B cell (primary cell): ENCODE measurements at regions not wholly inside any gene's neighbourhood (a gene's known extent, or its start where the extent isn't known, plus 50 kb on each side); places are given as distances from the start of the nearest gene placed in this dataset.

Source experiments
- ATAC-seq: fragments of 200-7000 bp; cut with Tn5 transposase; one replicate; pipeline ENCODE4 v1.10.0; 2021; ENCODE audit warnings: low read depth, mild to moderate bottlenecking, moderate number of reproducible peaks, moderate library complexity
- CTCF ChIA-PET: fragments of 350-600 bp; sonication (Branson Sonifier 250); formaldehyde crosslinking; loops from one replicate; lab custom pipeline; 2021; ENCODE audit warnings: antibody characterized with exemption, inconsistent platforms; lab: Charles Lee
- POLR2A ChIA-PET: fragments of 350-600 bp; sonication (Branson Sonifier 250); formaldehyde crosslinking; loops from one replicate; lab custom pipeline; 2021; ENCODE audit warnings: antibody characterized with exemption; lab: Charles Lee
- DNase-seq: peaks from one replicate; pipeline ENCODE4 v3.0.0; 2013
- H2AFZ ChIP-seq: 2 replicates; pipeline ENCODE4 v1.6.1; 2012; ENCODE audit warnings: mild to moderate bottlenecking, low read depth, low read length; ENCODE audit not compliant: insufficient read depth, poor library complexity, severe bottlenecking
- H3K27ac ChIP-seq, 2 donors: 1 replicate in 1 of 2; 2 replicates in 1 of 2; pipeline ENCODE4 v1.5.1; 2012 to 2013; ENCODE audit warnings: low read length in 2 of 2, mild to moderate bottlenecking in 2 of 2, moderate library complexity in 1 of 2
- H3K27me3 ChIP-seq, 4 experiments: fragments of 200-600 bp in 1 of 4; sonication (generic) in 1 of 4; replicated peaks in 1 of 4; 1 replicate in 2 of 4; 2 replicates in 2 of 4; pipeline versions ENCODE4 v1.6.1 to v1.7.0; 2013 to 2016; ENCODE audit warnings: low read length in 3 of 4, mild to moderate bottlenecking in 2 of 4, mixed read lengths in 1 of 4, moderate library complexity in 1 of 4; ENCODE audit not compliant: insufficient read depth in 4 of 4, control insufficient read depth in 3 of 4; ENCODE audit errors: control extremely low read depth in 1 of 4
- H3K36me3 ChIP-seq, 2 experiments: replicated peaks in 1 of 2; 1 replicate in 1 of 2; 2 replicates in 1 of 2; pipeline versions ENCODE4 v1.6.1 to v1.7.1; 2013; ENCODE audit warnings: low read length in 1 of 2; ENCODE audit not compliant: insufficient read depth in 2 of 2, control insufficient read depth in 1 of 2; ENCODE audit errors: control extremely low read depth in 1 of 2, extremely low read depth in 1 of 2
- H3K4me1 ChIP-seq, 2 donors: fragments of 200-600 bp in 1 of 2; sonication (generic) in 1 of 2; 1 replicate in 1 of 2; 2 replicates in 1 of 2; pipeline versions ENCODE4 v1.5.1 to v1.6.1; 2013 to 2017; ENCODE audit warnings: low read length in 2 of 2; ENCODE audit not compliant: control insufficient read depth in 2 of 2, insufficient read depth in 2 of 2
- H3K4me2 ChIP-seq: replicated peaks from 2 replicates; pipeline ENCODE3; 2012; ENCODE audit warnings: mild to moderate bottlenecking, low read depth, low read length; ENCODE audit not compliant: poor library complexity, severe bottlenecking
- H3K4me3 ChIP-seq, 5 experiments: fragments of 200-600 bp in 1 of 5; sonication (generic) in 1 of 5; 1 replicate in 3 of 5; 2 replicates in 2 of 5; pipeline versions ENCODE4 v1.5.1 to v1.7.0; 2011 to 2016; ENCODE audit warnings: low read length in 4 of 5, mild to moderate bottlenecking in 4 of 5, low read depth in 2 of 5, control low read depth in 1 of 5, moderate library complexity in 1 of 5; ENCODE audit not compliant: insufficient read depth in 1 of 5; ENCODE audit errors: control extremely low read depth in 1 of 5, extremely low read depth in 1 of 5
- H3K79me2 ChIP-seq: fragments of 200-600 bp; sonication (generic); one replicate; pipeline ENCODE4 v1.6.0; 2016; ENCODE audit warnings: low read length; ENCODE audit not compliant: control insufficient read depth, insufficient read depth
- H3K9ac ChIP-seq: fragments of 200-600 bp; sonication (generic); 2 replicates; pipeline ENCODE4 v1.6.1; 2017; ENCODE audit warnings: mild to moderate bottlenecking, low read length, moderate library complexity
- H3K9me3 ChIP-seq, 3 donors: one replicate each; pipeline versions ENCODE4 v1.6.1 to v1.7.1; 2013; ENCODE audit warnings: low read length in 2 of 3; ENCODE audit not compliant: control insufficient read depth in 2 of 3, insufficient read depth in 1 of 3; ENCODE audit errors: control extremely low read depth in 1 of 3
- H4K20me1 ChIP-seq: 2 replicates; pipeline ENCODE4 v1.6.0; 2012; ENCODE audit warnings: mild to moderate bottlenecking, low read length; ENCODE audit not compliant: insufficient read depth, control insufficient read depth, poor library complexity, severe bottlenecking
- H3K27ac Mint-ChIP-seq: one replicate; pipeline ENCODE4 v1.8.0; 2021; ENCODE audit warnings: mixed read lengths
- H3K27me3 Mint-ChIP-seq: one replicate; pipeline ENCODE4 v1.8.0; 2021; ENCODE audit warnings: mixed read lengths
- H3K4me1 Mint-ChIP-seq: one replicate; pipeline ENCODE4 v1.8.0; 2021; ENCODE audit warnings: mixed read lengths
- H3K4me3 Mint-ChIP-seq: one replicate; pipeline ENCODE4 v1.8.0; 2021; ENCODE audit warnings: mixed read lengths
- H3K9me3 Mint-ChIP-seq: one replicate; pipeline ENCODE4 v1.8.0; 2022; ENCODE audit warnings: mixed read lengths; ENCODE audit not compliant: insufficient read depth
- EZH2 ChIP-seq: IDR thresholded peaks from 2 replicates; pipeline ENCODE4 v1.6.1; 2012; ENCODE audit warnings: borderline replicate concordance, low read depth, mild to moderate bottlenecking, moderate library complexity, low read length; ENCODE audit not compliant: insufficient read depth, poor library complexity, severe bottlenecking
- WGBS: methylation state at CpG from one replicate; pipeline ENCODE4 v1.1.5; 2013; ENCODE audit warnings: missing lambda C conversion rate; ENCODE audit not compliant: insufficient coverage; 5-methylcytosine and 5-hydroxymethylcytosine counted together
- intact Hi-C: fragments of 100-400 bp; cut with micrococcal nuclease; formaldehyde crosslinking; loops from one replicate; pipeline ENCODE4 v1.10.0; 2022
- TF ChIP-seq, protein P1 (sequence below): fragments of 200-600 bp; IDR thresholded peaks from one replicate; pipeline ENCODE4 v1.8.0; 2022; ENCODE audit warnings: antibody characterized with exemption, mild to moderate bottlenecking

DNA sequence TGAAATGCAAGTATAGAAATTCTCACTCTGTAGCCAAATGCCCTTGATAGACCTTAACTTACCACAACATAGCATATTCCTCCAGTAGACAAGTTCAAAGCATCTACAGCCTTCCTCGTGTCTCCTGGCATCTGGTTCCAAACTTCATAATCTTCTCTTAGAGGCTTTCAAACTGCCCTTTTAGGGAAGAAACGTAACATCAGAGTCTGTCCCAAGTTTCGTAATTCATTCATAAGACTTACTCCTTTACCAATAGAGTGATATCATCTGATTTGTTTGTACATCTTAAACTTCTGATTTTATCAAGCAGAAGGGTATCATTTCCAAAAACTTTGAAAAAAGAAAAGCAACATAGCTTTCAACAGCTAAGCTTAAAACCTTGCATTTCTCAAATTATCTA is 137.4 kb downstream of the SPRY2 start:
- Histone ChIP-seq H3K9me3 (no peaks in the 10 kb centered on the region), H2AFZ (no peak overlapping the region), H3K9ac (no peak overlapping the region), H3K27ac (no peak overlapping the region), H3K4me3 (no peak overlapping the region), H3K27me3 (no peaks in the 10 kb centered on the region), H3K36me3 (no peaks in the 10 kb centered on the region), H3K4me1 (no peaks in the 10 kb centered on the region), H4K20me1 (no peaks in the 10 kb centered on the region), H3K79me2 (no peaks in the 10 kb centered on the region), H3K4me2 (no peak overlapping the region)
- Mint-ChIP-seq H3K27ac (no peak overlapping the region), H3K4me1 (no peaks in the 10 kb centered on the region), H3K27me3 (no peaks in the 10 kb centered on the region), H3K9me3 (no peaks in the 10 kb centered on the region), H3K4me3 (no peak overlapping the region)
- 83% methylated on average over 1 of the region's 3 CpGs for WGBS
- DNase-seq, result no peak
- intact Hi-C loops, result no loop called here
- POLR2A ChIA-PET, result no interaction called here
- TF ChIP-seq, protein P1, sequence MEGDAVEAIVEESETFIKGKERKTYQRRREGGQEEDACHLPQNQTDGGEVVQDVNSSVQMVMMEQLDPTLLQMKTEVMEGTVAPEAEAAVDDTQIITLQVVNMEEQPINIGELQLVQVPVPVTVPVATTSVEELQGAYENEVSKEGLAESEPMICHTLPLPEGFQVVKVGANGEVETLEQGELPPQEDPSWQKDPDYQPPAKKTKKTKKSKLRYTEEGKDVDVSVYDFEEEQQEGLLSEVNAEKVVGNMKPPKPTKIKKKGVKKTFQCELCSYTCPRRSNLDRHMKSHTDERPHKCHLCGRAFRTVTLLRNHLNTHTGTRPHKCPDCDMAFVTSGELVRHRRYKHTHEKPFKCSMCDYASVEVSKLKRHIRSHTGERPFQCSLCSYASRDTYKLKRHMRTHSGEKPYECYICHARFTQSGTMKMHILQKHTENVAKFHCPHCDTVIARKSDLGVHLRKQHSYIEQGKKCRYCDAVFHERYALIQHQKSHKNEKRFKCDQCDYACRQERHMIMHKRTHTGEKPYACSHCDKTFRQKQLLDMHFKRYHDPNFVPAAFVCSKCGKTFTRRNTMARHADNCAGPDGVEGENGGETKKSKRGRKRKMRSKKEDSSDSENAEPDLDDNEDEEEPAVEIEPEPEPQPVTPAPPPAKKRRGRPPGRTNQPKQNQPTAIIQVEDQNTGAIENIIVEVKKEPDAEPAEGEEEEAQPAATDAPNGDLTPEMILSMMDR, result no peak
- TF ChIP-seq EZH2, result no peak
- ATAC-seq, result no peak
- CTCF ChIA-PET, result no interaction called here

DNA sequence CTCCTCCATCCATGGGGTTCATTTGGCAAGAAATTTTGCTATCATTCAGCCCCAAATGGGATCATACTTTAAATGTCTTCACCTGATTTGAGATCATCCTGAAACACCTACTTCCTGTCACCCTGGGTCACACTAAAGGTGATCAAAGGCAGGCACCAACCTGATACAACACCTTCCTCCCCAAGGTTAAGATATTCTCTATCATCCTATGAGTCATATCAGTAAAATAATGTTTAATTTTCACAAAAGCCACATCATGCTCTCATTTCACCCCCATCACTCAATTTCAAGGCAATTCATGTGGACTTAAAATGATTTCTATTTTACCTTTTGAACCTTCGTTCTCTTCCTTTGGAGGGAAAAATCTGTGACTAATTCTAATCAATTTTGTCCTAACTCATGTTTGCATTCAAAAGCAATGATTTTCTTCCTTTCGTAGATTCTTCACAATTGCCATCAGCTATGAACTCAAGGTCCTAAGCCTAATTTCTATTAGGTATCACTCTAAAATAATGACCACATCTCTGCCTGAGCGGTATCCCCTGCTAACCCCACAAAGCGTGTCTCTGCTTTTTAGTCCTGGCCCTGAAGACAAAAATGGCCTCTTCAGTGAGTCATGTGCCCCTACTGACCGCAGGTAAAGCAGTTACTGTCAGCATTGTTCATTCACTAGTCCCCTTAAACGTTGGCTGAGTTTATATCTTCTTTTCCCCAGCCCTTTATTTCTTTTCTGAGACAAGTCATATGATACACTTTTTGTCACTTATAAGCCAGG is 139.0 kb downstream of the SPRY2 start:
- H3K27ac Mint-ChIP-seq, result no peak overlapping the region
- intact Hi-C loops, result no loop called here

More for the DNA sequence above, 139.0 kb downstream of the SPRY2 start:
- Histone ChIP-seq H3K79me2 (no peaks in the 10 kb centered on the region), H3K9me3 (no peaks in the 10 kb centered on the region), H4K20me1 (no peaks in the 10 kb centered on the region), H3K27ac (no peak overlapping the region), H3K27me3 (no peaks in the 10 kb centered on the region), H3K9ac (no peak overlapping the region), H2AFZ (no peak overlapping the region), H3K4me1 (no peaks in the 10 kb centered on the region), H3K4me3 (no peak overlapping the region), H3K4me2 (no peak overlapping the region), H3K36me3 (no peaks in the 10 kb centered on the region)
- TF ChIP-seq EZH2, result no peak
- TF ChIP-seq, protein P1, result no peak
- ChIA-PET CTCF (no interaction called here), POLR2A (no interaction called here)
- no peaks in the 10 kb centered on the region for H3K4me1 Mint-ChIP-seq
- ATAC-seq (no peak), DNase-seq (no peak)
- H3K4me3 Mint-ChIP-seq, result no peak overlapping the region
- no peaks in the 10 kb centered on the region for H3K9me3 Mint-ChIP-seq
- 85% methylated on average over 5 of the region's 6 CpGs for WGBS
- H3K27me3 Mint-ChIP-seq, result no peaks in the 10 kb centered on the region
